Neural cell (in vitro differentiated cells): ENCODE measurements at regions not wholly inside any gene's neighbourhood (a gene's known extent, or its start where the extent isn't known, plus 50 kb on each side); places are given as distances from the start of the nearest gene placed in this dataset.
"Not testable (repeated sequence)": the region's sequence is repeated elsewhere in the genome, so short reads cannot be mapped to it uniquely, and the experiment has no call there.

Experiments
- H2AFZ ChIP-seq: fragments of 200-600, 300-800 bp; sonication (generic), shearing (Covaris generic); 2 replicates; pipeline ENCODE4 v1.6.0; 2014; ENCODE audit warnings: low read depth, mild to moderate bottlenecking, antibody characterized with exemption, low read length, moderate library complexity
- H3F3A ChIP-seq: fragments of 200-600 bp; shearing (Covaris generic); 2 replicates; pipeline ENCODE4 v1.6.1; 2016; ENCODE audit warnings: mild to moderate bottlenecking, moderate library complexity, mixed read lengths, antibody characterized with exemption, low read length; ENCODE audit not compliant: insufficient read depth, poor library complexity, severe bottlenecking
- H3K27ac ChIP-seq: fragments of 200-600, 300-800 bp; sonication (generic), shearing (Covaris generic); 2 replicates; pipeline ENCODE4 v1.5.1; 2014; ENCODE audit warnings: mild to moderate bottlenecking, low read length, moderate library complexity
- H3K27me3 ChIP-seq: fragments of 300-800, 200-600 bp; sonication (generic), shearing (Covaris generic); 2 replicates; pipeline ENCODE4 v1.6.0; 2014; ENCODE audit warnings: mild to moderate bottlenecking, low read depth, low read length, moderate library complexity; ENCODE audit not compliant: insufficient read depth
- H3K36me3 ChIP-seq: fragments of 300-800, 200-600 bp; sonication (generic), shearing (Covaris generic); 2 replicates; pipeline ENCODE4 v1.5.1; 2014; ENCODE audit warnings: mild to moderate bottlenecking, antibody characterized with exemption, low read length, moderate library complexity; ENCODE audit not compliant: insufficient read depth
- H3K4me2 ChIP-seq: fragments of 300-800, 200-600 bp; sonication (generic), shearing (Covaris generic); 2 replicates; pipeline ENCODE4 v1.6.0; 2014; ENCODE audit warnings: mild to moderate bottlenecking, low read length
- H3K4me3 ChIP-seq: fragments of 300-800, 200-600 bp; sonication (generic), shearing (Covaris generic); 2 replicates; pipeline ENCODE4 v1.5.1; 2014; ENCODE audit warnings: mild to moderate bottlenecking, low read length, moderate library complexity
- H3K79me2 ChIP-seq: fragments of 200-600 bp; shearing (Covaris generic); replicated peaks from 2 replicates; pipeline ENCODE4 v1.6.0; 2014; ENCODE audit warnings: mild to moderate bottlenecking, low read length, moderate library complexity; ENCODE audit not compliant: insufficient read depth
- H3K9ac ChIP-seq: fragments of 300-800, 200-600 bp; sonication (generic), shearing (Covaris generic); 2 replicates; pipeline ENCODE4 v1.6.1; 2016; ENCODE audit warnings: mild to moderate bottlenecking, low read length, mixed read lengths
- H3K9me2 ChIP-seq: fragments of 200-600 bp; shearing (Covaris generic); 2 replicates; pipeline ENCODE4 v1.6.1; 2016; ENCODE audit warnings: mild to moderate bottlenecking, low read length, mixed read lengths; ENCODE audit not compliant: insufficient read depth
- H3K9me3 ChIP-seq: fragments of 200-600, 300-800 bp; sonication (generic), shearing (Covaris generic); 2 replicates; pipeline ENCODE4 v1.6.1; 2016; ENCODE audit warnings: mild to moderate bottlenecking, mixed run types, low read length, moderate library complexity, mixed read lengths
- H4K20me1 ChIP-seq: fragments of 200-600 bp; shearing (Covaris generic); 2 replicates; pipeline ENCODE4 v1.6.1; 2016; ENCODE audit warnings: mild to moderate bottlenecking, mixed run types; ENCODE audit not compliant: insufficient read depth
- CTCF ChIP-seq: fragments of 450-650 bp; IDR thresholded peaks from 2 replicates; pipeline ENCODE4 v1.5.1; 2014; ENCODE audit warnings: antibody characterized with exemption, mild to moderate bottlenecking, moderate library complexity; ENCODE audit not compliant: poor library complexity, severe bottlenecking
- EP300 ChIP-seq: fragments of 450-650 bp; conservative IDR thresholded peaks from 2 replicates; pipeline ENCODE4 v1.6.1; 2014; ENCODE audit warnings: antibody characterized with exemption, mild to moderate bottlenecking, moderate library complexity; ENCODE audit not compliant: poor library complexity, severe bottlenecking
- EZH2 ChIP-seq: fragments of 200-600, 300-800 bp; shearing (Covaris generic), sonication (generic); IDR thresholded peaks from 2 replicates; pipeline ENCODE4 v1.6.1; 2014; ENCODE audit warnings: antibody characterized with exemption, low read length, borderline replicate concordance, mild to moderate bottlenecking; ENCODE audit not compliant: insufficient read depth, poor library complexity, severe bottlenecking
- MXI1 ChIP-seq: fragments of 450-650 bp; conservative IDR thresholded peaks from 2 replicates; pipeline ENCODE4 v1.6.1; 2014; ENCODE audit warnings: antibody characterized with exemption, mild to moderate bottlenecking; ENCODE audit not compliant: poor library complexity, severe bottlenecking
- POLR2AphosphoS5 ChIP-seq: IDR thresholded peaks from 2 replicates; pipeline ENCODE4 v1.6.1; 2012
- RAD21 ChIP-seq: fragments of 450-650 bp; conservative IDR thresholded peaks from 2 replicates; pipeline ENCODE4 v1.6.1; 2014; ENCODE audit warnings: antibody characterized with exemption, mild to moderate bottlenecking, moderate library complexity
- SMC3 ChIP-seq: fragments of 450-650 bp; conservative IDR thresholded peaks from 2 replicates; pipeline ENCODE4 v1.6.1; 2014; ENCODE audit warnings: antibody characterized with exemption, mild to moderate bottlenecking, moderate library complexity; ENCODE audit not compliant: poor library complexity
- TAF1 ChIP-seq: IDR thresholded peaks from 2 replicates; pipeline ENCODE4 v1.6.1; 2012; ENCODE audit warnings: low read depth
- TF ChIP-seq, protein P1 (sequence below): IDR thresholded peaks from 2 replicates; pipeline ENCODE4 v1.6.1; 2012; ENCODE audit warnings: borderline replicate concordance

DNA sequence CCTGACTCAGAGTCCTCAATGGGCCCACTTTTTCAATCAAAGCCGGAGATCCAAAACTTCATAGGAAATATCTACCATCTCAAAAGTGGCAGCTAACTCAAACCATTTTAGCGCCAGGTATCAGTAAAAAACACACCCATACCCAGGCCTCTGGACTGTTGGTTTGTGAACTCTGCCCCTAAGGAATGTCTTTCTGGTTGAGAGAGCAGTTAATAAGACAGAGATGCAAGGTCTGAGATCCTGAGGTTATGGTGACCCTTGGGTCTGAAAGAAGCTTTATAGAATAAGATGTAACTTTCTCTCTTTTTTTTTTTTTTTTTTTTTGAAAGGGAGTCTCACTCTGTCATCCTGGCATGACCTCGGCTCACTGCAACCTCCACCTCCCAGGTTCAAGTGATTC lies 350.5 kb downstream of the SOX9 start:
- TF ChIP-seq EP300 (no peak), EZH2 (no peak), SMC3 (no peak), CTCF (no peak), TAF1 (no peak), POLR2AphosphoS5 (no peak), RAD21 (no peak), MXI1 (no peak)
- TF ChIP-seq, protein P1, sequence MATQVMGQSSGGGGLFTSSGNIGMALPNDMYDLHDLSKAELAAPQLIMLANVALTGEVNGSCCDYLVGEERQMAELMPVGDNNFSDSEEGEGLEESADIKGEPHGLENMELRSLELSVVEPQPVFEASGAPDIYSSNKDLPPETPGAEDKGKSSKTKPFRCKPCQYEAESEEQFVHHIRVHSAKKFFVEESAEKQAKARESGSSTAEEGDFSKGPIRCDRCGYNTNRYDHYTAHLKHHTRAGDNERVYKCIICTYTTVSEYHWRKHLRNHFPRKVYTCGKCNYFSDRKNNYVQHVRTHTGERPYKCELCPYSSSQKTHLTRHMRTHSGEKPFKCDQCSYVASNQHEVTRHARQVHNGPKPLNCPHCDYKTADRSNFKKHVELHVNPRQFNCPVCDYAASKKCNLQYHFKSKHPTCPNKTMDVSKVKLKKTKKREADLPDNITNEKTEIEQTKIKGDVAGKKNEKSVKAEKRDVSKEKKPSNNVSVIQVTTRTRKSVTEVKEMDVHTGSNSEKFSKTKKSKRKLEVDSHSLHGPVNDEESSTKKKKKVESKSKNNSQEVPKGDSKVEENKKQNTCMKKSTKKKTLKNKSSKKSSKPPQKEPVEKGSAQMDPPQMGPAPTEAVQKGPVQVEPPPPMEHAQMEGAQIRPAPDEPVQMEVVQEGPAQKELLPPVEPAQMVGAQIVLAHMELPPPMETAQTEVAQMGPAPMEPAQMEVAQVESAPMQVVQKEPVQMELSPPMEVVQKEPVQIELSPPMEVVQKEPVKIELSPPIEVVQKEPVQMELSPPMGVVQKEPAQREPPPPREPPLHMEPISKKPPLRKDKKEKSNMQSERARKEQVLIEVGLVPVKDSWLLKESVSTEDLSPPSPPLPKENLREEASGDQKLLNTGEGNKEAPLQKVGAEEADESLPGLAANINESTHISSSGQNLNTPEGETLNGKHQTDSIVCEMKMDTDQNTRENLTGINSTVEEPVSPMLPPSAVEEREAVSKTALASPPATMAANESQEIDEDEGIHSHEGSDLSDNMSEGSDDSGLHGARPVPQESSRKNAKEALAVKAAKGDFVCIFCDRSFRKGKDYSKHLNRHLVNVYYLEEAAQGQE = no peak
- H3K9ac ChIP-seq = no peak overlapping the region
- H3K36me3 ChIP-seq = no peaks in the 10 kb centered on the region
- H3K27me3 ChIP-seq = no peaks in the 10 kb centered on the region
- H3K9me3 ChIP-seq = no peaks in the 10 kb centered on the region
- H3K9me2 ChIP-seq = no peaks in the 10 kb centered on the region
- H3K27ac ChIP-seq = no peak overlapping the region
- no peak overlapping the region for H3K4me3 ChIP-seq
- no peaks in the 10 kb centered on the region for H3F3A ChIP-seq
- H4K20me1 ChIP-seq = no peaks in the 10 kb centered on the region
- H3K4me2 ChIP-seq = no peak overlapping the region
- H2AFZ ChIP-seq = no peak overlapping the region
- no peaks in the 10 kb centered on the region for H3K79me2 ChIP-seq

DNA sequence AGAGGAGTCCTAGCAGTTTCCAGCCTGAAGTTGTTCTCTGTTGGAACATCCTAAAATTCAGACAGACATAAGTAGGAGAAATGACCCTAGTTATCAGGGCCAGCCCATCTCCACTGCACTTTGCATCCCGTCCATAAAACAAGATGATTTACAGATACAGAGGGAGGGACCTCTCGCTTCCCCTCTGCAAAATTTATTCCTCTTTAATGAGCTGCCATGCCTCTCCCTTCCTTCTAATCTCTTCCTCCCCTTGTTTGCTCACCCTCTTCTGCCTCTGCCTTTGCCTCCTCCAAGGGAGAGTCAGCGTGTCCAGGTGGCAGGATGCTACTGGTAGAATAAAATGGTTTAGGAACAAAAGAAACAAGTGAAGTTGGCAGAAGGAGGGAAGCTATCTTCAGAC lies 351.3 kb downstream of the SOX9 start:
- Histone ChIP-seq H3K9ac (no peak overlapping the region), H3K9me2 (no peaks in the 10 kb centered on the region), H3F3A (no peaks in the 10 kb centered on the region), H3K27ac (no peak overlapping the region), H3K79me2 (no peaks in the 10 kb centered on the region), H3K36me3 (no peaks in the 10 kb centered on the region), H3K9me3 (no peaks in the 10 kb centered on the region), H3K4me3 (no peak overlapping the region), H3K4me2 (no peak overlapping the region), H2AFZ (no peak overlapping the region), H4K20me1 (no peaks in the 10 kb centered on the region), H3K27me3 (no peaks in the 10 kb centered on the region)
- no peak for TF ChIP-seq TAF1
- no peak for TF ChIP-seq EZH2
- TF ChIP-seq SMC3 = no peak
- no peak for TF ChIP-seq RAD21
- no peak for TF ChIP-seq EP300
- TF ChIP-seq, protein P1 = no peak
- TF ChIP-seq POLR2AphosphoS5 = no peak
- no peak for TF ChIP-seq CTCF
- no peak for TF ChIP-seq MXI1

GRCh38 chr17:72472853-72473390 lies 352.1 kb downstream of the SOX9 start:
- not testable (repeated sequence) for H3K4me3 ChIP-seq, H3K79me2 ChIP-seq, H3F3A ChIP-seq, H3K36me3 ChIP-seq, H3K27me3 ChIP-seq, H3K9ac ChIP-seq, H3K4me2 ChIP-seq, H3K9me3 ChIP-seq, H2AFZ ChIP-seq, H4K20me1 ChIP-seq, H3K27ac ChIP-seq, H3K9me2 ChIP-seq
